GM21619 (cell line): ENCODE measurements at regions not wholly inside any gene's neighbourhood (a gene's known extent, or its start where the extent isn't known, plus 50 kb on each side); places are given as distances from the start of the nearest gene placed in this dataset.
"Not testable (repeated sequence)": the region's sequence is repeated elsewhere in the genome, so short reads cannot be mapped to it uniquely, and the experiment has no call there.

Experiments
- ATAC-seq: cut with Tn5 transposase; IDR thresholded peaks from one replicate; pipeline ENCODE4 v1.9.1; 2021; ENCODE audit not compliant: unreplicated experiment

- ATAC-seq: no peak
Observed at GRCh38 chr13:60707878-60708277, 310.9 kb downstream of the TDRD3 start.

- ATAC-seq: no peak
Observed at GRCh38 chr13:60701895-60702294, 304.9 kb downstream of the TDRD3 start.

GRCh38 chr13:60700994-60701393, 304.0 kb downstream of the TDRD3 start:
- ATAC-seq: no peak

DNA sequence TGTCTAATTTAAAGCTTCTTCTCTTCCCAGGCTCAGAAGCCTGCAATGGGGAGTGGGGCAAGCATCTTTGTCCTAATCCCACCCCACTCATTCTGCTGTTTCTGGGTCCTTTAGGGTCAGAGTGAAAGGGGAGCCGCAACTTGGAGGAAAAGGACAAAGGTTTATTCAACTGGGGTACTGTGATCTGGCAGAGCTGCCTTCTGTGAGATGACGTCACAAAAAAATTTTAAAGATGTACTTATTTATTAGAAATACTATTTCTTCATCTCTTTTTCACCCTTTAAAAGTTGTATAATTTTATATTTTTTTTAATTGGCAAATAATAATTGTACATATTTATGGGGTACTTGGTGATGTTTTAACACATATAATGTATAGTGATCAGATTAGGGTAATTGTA, 302.6 kb downstream of the TDRD3 start:
- no peak for ATAC-seq

DNA sequence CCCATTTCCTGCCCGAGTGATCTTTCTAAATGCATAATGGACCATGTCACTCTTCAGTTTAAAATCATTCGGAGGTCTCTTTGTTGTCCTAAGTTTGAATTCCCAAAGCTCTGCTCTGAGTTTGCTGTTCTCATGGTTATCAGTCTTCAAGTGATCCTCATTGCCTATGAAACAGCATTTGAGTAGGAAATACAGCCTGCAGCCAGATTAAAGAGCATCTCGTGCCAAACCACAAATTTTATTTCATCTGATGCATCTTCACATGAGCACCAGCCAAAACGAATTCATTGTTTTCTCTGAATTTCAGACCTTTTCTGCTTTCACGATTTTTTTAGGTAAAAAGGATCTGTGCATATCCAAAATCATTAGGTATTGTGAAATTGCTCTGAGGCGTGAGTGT, 299.6 kb downstream of the TDRD3 start:
- no peak for ATAC-seq

GRCh38 chr13:60691268-60691667, 294.2 kb downstream of the TDRD3 start:
- ATAC-seq: no peak

- ATAC-seq: no peak
Observed at GRCh38 chr13:60690604-60691003, 293.6 kb downstream of the TDRD3 start.

DNA sequence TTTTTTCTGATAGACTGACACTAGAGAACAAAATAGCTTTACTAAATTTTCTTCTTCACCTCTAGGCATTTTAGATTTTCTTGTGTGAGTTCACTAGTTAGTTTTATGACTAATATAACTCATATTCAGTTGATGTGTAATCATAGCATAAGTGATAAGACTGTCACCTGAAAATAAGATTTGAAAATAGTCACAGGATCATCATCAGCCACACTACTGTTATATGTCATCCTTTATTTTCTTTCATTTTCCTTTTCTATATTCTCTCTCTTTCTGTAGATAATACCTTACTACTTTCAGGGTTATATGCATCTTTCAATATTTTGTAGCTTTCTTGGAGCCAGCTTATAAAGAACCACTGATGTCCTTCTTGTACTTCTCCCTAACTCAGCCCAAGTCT, 292.6 kb downstream of the TDRD3 start:
- ATAC-seq: no peak

GRCh38 chr13:60689076-60689475, 292.1 kb downstream of the TDRD3 start:
- no peak for ATAC-seq

DNA sequence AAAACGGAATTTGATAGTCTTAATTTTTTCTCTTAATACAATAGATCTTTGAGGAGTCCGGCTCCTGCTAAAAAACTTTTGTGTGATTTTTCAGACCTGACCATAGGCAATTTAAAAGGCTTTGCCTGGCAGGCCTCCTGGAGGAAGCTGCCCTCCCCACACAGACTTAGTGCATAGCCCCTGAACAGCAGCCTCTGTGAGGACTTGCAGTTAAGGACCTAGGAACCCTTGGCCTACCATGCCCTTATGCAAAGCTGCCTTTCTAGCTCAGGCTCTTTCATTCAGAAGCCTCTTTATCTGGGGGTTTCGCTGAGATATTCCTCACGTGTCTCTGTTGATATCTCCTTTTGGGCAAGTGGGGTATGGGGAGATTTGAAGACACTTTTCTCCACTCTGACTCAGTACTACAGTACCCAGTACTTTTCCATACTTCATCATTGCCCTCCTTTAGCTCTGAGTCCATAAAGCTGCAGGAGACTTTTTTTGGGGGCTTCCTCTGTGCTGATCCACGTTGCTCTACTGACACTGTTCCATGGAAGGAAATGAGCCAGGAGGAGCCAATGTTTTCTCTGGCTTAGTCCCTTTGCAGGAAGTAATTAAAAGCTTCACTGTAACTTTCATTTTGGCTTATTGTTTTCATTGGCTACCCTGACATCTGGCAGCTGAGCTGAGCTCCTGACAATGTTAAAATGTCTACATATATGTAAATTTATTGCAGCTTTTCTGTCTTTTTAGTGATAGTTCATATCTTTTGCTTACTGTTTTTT, 283.1 kb downstream of the TDRD3 start:
- no peak for ATAC-seq

- no peak for ATAC-seq
Observed at GRCh38 chr13:60679131-60679530, 282.1 kb downstream of the TDRD3 start.

- ATAC-seq: no peak
Observed at GRCh38 chr13:60671386-60671785, 274.4 kb downstream of the TDRD3 start.

DNA sequence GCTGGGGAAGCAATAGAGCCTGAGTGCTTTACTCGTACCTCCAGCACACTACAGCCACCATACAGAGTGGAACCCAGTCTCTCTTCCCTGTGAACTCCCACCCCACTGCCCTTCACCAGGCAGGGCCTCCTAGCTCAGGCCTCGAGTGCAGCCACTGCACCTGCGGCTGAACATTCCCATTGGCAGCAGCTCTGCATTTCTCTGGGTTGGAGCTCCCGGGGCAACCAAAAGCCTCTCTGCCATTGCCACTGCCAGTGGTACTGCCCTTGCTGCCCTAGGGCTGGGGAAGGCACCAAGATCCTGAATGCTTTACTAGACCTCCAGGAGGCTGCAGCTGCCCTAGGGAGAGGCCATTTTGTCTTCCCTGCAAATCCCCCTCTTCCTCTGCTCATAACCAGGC, 266.8 kb downstream of the TDRD3 start:
- no peak for ATAC-seq

DNA sequence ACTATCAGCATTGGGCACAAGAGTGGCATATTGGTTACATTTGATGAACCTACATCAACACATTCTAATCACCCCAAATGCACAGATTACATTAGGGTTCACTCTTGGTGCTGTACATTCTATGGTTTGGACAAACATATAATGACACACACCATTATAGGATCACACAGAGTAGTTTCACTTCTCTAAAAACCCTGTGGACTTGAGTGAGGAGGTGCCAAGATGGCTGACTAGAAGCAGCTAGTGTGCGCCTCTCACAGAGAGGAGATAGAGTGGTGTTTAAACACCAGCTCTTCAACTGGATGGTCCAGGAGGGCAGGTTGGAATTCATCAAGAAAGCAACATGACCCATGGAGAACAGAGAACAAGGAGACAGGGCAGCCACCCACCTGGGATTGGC, 265.6 kb downstream of the TDRD3 start:
- no peak for ATAC-seq

- no peak for ATAC-seq
Observed at GRCh38 chr13:60661521-60661920, 264.5 kb downstream of the TDRD3 start.

DNA sequence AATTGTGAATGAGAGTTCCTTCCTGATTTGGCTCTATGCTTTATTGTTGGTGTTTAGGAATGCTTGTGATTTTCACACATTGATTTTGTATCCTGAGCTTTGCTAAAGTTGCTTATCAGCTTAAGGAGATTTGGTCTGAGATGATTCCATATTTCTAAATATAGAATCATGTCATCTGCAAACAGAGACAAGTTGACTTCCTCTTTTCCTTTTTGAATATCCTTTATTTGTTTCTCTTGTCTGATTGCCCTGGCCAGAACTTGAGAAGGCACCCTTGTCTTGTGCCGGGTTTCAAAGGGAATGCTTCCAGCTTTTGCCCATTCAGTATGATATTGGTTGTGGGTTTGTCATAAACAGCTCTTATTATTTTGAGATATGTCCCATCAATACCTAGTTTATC, 260.6 kb downstream of the TDRD3 start:
- not testable (repeated sequence) for ATAC-seq

DNA sequence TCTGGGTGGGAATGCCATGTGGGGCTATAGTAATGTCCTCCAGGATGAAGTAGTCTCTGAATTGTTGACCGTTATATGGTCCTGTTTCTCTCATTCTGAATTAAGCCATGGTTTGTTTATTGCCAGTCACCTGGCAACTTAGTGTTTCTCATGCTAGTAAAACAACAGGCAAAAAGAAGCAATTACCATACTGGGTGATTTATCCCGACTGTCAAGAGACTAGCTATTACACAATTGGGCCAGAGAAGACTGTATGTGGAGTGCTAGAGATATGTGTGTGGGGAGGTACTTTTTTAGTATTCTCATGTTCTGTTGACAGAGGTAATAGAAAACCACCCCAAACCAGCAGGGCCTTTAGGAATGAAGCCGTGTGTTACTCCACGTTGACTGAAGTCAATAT, 258.2 kb downstream of the TDRD3 start:
- ATAC-seq: no peak

DNA sequence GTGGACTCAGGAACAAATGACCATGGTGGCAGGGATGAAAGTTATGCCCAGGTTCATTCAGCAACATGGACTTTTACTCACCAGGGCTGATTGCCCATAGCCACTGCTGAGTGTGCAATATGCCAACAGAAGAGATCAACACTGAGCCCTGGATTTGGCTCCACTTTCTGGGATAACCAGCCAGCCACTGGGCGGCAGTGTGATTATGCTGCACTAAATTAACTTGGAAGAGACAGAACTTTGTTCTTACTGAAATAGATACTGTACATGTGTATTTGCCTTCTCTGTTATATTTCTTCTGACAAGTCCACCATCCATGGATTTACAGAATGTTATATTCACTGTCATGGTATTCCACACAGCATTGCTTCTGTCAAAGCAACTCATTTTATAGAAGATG, 257.4 kb downstream of the TDRD3 start:
- ATAC-seq: no peak

- ATAC-seq: no peak
Observed at GRCh38 chr13:60647547-60647946, 250.5 kb downstream of the TDRD3 start.

- no peak for ATAC-seq
Observed at GRCh38 chr13:60646620-60647019, 249.6 kb downstream of the TDRD3 start.

DNA sequence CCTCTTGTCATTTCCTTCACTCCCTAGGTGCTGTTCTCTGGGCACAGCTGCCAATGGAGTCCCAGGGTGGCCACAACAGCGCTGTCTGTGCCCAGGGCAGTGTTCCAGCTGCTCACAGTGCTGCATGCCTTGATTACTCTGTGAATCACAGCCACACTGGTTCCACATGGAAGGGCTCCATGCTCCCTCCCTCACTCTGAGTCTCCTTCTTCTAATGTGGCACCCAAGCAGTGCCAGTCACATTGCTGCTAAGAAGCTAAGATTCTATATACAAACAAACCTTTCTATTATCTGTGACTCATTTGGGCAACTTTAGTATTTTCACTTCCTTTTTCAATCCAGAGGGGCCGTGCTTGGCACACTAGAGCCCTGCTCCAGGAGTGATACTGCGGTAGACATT, 248.7 kb downstream of the TDRD3 start:
- no peak for ATAC-seq

DNA sequence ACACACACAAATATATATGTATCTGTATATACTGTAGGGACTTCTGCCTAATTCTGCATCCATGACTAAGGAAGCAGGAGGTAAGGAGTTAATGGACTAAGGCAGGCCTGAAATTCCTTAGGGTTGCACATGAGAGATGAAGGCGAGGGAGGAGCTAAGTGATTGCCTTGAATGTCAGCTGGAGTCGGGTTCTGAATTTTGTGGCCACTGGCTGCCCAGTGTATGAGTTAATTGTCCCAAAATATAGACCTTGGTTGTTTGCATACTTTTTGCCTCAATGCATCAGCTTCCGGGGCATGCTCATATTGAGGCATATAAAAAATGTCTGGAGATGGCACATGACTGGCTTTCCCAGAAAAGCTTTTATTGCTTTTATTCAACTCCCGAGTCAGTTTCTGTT, 245.5 kb downstream of the TDRD3 start:
- ATAC-seq: no peak

DNA sequence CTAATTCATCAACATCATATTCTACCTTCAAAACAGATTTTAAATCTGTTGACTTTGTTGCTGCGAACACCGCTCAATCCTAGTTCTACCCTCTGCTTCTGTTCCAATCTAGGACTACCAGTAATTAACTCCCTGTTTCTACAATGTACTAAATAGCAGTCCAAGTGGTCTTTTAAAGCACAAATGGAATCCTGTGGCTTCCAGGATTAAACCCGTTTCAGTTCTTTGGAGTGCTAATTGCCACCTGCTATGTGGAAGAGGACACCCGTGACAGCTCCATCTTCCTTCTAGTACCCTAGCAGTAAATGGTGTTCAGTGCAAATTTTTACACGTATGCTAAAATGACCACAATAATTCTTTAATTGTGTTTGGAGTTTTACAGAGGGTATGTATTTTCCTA, 232.1 kb downstream of the TDRD3 start:
- ATAC-seq: no peak
